WTC11 (cell line): ENCODE measurements at regions not wholly inside any gene's neighbourhood (a gene's known extent, or its start where the extent isn't known, plus 50 kb on each side); places are given as distances from the start of the nearest gene placed in this dataset.
"Not testable (repeated sequence)": the region's sequence is repeated elsewhere in the genome, so short reads cannot be mapped to it uniquely, and the experiment has no call there.

Experiments used
- ATAC-seq: fragments of 200-7000 bp; cut with Tn5 transposase; 2 replicates; pipeline ENCODE4 v1.10.0; 2021; ENCODE audit warnings: mild to moderate bottlenecking, moderate library complexity
- CTCF ChIA-PET: fragments of 300-600 bp; sonication (Branson Sonifier 250); formaldehyde crosslinking; loops from one replicate; lab custom pipeline; 2021; ENCODE audit warnings: antibody characterized with exemption; lab: Charles Lee
- POLR2A ChIA-PET: fragments of 350-600 bp; sonication (Branson Sonifier 250); formaldehyde crosslinking; loops from one replicate; lab custom pipeline; 2021; ENCODE audit warnings: antibody characterized with exemption; lab: Charles Lee
- DNase-seq: peaks from one replicate; pipeline ENCODE4 v3.0.0; 2021; ENCODE audit warnings: low spot score
- H3K27ac Mint-ChIP-seq: 2 replicates; pipeline ENCODE4 v1.8.0; 2021; ENCODE audit warnings: mixed read lengths
- H3K27me3 Mint-ChIP-seq: 2 replicates; pipeline ENCODE4 v1.8.0; 2021; ENCODE audit warnings: low read depth, mild to moderate bottlenecking, moderate library complexity, mixed read lengths
- H3K36me3 Mint-ChIP-seq: 2 replicates; pipeline ENCODE4 v1.8.0; 2021; ENCODE audit warnings: mixed read lengths
- H3K4me1 Mint-ChIP-seq: 2 replicates; pipeline ENCODE4 v1.8.0; 2022; ENCODE audit warnings: mixed read lengths
- H3K4me3 Mint-ChIP-seq: 2 replicates; pipeline ENCODE4 v1.8.0; 2021; ENCODE audit warnings: mild to moderate bottlenecking, moderate library complexity, mixed read lengths
- H3K9me3 Mint-ChIP-seq: 2 replicates; pipeline ENCODE4 v1.8.0; 2021; ENCODE audit warnings: mixed read lengths
- E2F1 ChIP-seq: sonication (generic); formaldehyde crosslinking; IDR thresholded peaks from 2 replicates; pipeline ENCODE4 v1.8.0; 2022; ENCODE audit warnings: mild to moderate bottlenecking, missing genetic modification reagents
- GABPB1 ChIP-seq: sonication (generic); formaldehyde crosslinking; IDR thresholded peaks from 2 replicates; pipeline ENCODE4 v1.8.1; 2023; ENCODE audit warnings: mild to moderate bottlenecking, missing genetic modification reagents
- GRHL2 ChIP-seq: fragments of 250-450 bp; sonication (Bioruptor Pico); IDR thresholded peaks from 2 replicates; pipeline ENCODE4 v1.8.0; 2022; ENCODE audit warnings: mild to moderate bottlenecking, moderate library complexity; ENCODE audit not compliant: insufficient replicate concordance, severe bottlenecking
- IRF1 ChIP-seq: sonication (generic); formaldehyde crosslinking; IDR thresholded peaks from 2 replicates; pipeline ENCODE4 v1.8.0; 2023; ENCODE audit warnings: missing genetic modification reagents
- SMAD4 ChIP-seq: sonication (generic); formaldehyde crosslinking; IDR thresholded peaks from 2 replicates; pipeline ENCODE4 v1.8.0; 2022; ENCODE audit warnings: mild to moderate bottlenecking, missing genetic modification reagents
- USF1 ChIP-seq: sonication (generic); formaldehyde crosslinking; IDR thresholded peaks from 2 replicates; pipeline ENCODE4 v1.8.0; 2022; ENCODE audit warnings: mild to moderate bottlenecking, missing genetic modification reagents
- ZNF532 ChIP-seq: fragments of 250-450 bp; sonication (Bioruptor Pico); IDR thresholded peaks from 2 replicates; pipeline ENCODE4 v1.9.0; 2021; ENCODE audit warnings: mild to moderate bottlenecking, borderline replicate concordance

- Mint-ChIP-seq H3K4me1 (peaks cover 13% of the 10 kb centered on the region), H3K27ac (no peak overlapping the region), H3K4me3 (no peak overlapping the region), H3K9me3 (no peaks in the 10 kb centered on the region), H3K36me3 (no peaks in the 10 kb centered on the region), H3K27me3 (peaks cover 98% of the 10 kb centered on the region)
- no peak for TF ChIP-seq SMAD4 (CRISPR knock-in tag)
- TF ChIP-seq ZNF532 (CRISPR knock-in tag) = no peak
- no peak for TF ChIP-seq GABPB1 (CRISPR knock-in tag)
- TF ChIP-seq E2F1 (CRISPR knock-in tag) = no peak
- no peak for TF ChIP-seq USF1 (CRISPR knock-in tag)
- TF ChIP-seq IRF1 = no peak
- no peak for TF ChIP-seq GRHL2 (CRISPR knock-in tag)
- DNase-seq (no peak), ATAC-seq (no peak)
- CTCF ChIA-PET = interaction anchor here (0.7 to 2.7 kb wide), 14 partner anchors 11 to 175 kb away, joined by 3 to 24 read pairs (median 6); partner anchors contain the start of gene PRAME
- POLR2A ChIA-PET = no interaction called here
Observed at GRCh38 chr22:22733881-22734373, 89.5 kb downstream of the GGTLC2 start.

- DNase-seq (peak; percentile 46), ATAC-seq (peak; percentile 96)
- H3K36me3 Mint-ChIP-seq, H3K4me3 Mint-ChIP-seq, H3K27ac Mint-ChIP-seq, POLR2A ChIA-PET, H3K9me3 Mint-ChIP-seq: not testable (repeated sequence)
- Mint-ChIP-seq H3K27me3 (peaks cover 98% of the 10 kb centered on the region), H3K4me1 (peaks cover 13% of the 10 kb centered on the region)
- CTCF ChIA-PET = interaction anchor here (0.7 to 2.7 kb wide), 14 partner anchors 10 to 176 kb away, joined by 3 to 24 read pairs (median 6); partner anchors contain the start of gene PRAME
Observed at GRCh38 chr22:22734395-22735272, 90.2 kb downstream of the GGTLC2 start.

- Mint-ChIP-seq H3K27me3 (peaks cover 98% of the 10 kb centered on the region), H3K4me1 (peaks cover 13% of the 10 kb centered on the region)
- POLR2A ChIA-PET, H3K36me3 Mint-ChIP-seq, DNase-seq, H3K9me3 Mint-ChIP-seq, H3K27ac Mint-ChIP-seq, ATAC-seq, H3K4me3 Mint-ChIP-seq: not testable (repeated sequence)
- CTCF ChIA-PET = interaction anchor here (1.4 to 2.7 kb wide), 4 partner anchors 10 to 33 kb away, joined by 6 to 24 read pairs (median 10); no protein-coding TSS in a partner anchor
Observed at GRCh38 chr22:22735276-22735675, 90.9 kb downstream of the GGTLC2 start.
